ENCODE measurements at regions not wholly inside any gene's neighbourhood (a gene's known extent, or its start where the extent isn't known, plus 50 kb on each side); places are given as distances from the start of the nearest gene placed in this dataset.

GRCh38 chr6:56407883-56408410, 160.6 kb upstream of the COL21A1 start:
- TF ChIP-seq, protein P1, sequence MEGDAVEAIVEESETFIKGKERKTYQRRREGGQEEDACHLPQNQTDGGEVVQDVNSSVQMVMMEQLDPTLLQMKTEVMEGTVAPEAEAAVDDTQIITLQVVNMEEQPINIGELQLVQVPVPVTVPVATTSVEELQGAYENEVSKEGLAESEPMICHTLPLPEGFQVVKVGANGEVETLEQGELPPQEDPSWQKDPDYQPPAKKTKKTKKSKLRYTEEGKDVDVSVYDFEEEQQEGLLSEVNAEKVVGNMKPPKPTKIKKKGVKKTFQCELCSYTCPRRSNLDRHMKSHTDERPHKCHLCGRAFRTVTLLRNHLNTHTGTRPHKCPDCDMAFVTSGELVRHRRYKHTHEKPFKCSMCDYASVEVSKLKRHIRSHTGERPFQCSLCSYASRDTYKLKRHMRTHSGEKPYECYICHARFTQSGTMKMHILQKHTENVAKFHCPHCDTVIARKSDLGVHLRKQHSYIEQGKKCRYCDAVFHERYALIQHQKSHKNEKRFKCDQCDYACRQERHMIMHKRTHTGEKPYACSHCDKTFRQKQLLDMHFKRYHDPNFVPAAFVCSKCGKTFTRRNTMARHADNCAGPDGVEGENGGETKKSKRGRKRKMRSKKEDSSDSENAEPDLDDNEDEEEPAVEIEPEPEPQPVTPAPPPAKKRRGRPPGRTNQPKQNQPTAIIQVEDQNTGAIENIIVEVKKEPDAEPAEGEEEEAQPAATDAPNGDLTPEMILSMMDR (conservative IDR thresholded peaks at IDR 0.05) = no peak

DNA sequence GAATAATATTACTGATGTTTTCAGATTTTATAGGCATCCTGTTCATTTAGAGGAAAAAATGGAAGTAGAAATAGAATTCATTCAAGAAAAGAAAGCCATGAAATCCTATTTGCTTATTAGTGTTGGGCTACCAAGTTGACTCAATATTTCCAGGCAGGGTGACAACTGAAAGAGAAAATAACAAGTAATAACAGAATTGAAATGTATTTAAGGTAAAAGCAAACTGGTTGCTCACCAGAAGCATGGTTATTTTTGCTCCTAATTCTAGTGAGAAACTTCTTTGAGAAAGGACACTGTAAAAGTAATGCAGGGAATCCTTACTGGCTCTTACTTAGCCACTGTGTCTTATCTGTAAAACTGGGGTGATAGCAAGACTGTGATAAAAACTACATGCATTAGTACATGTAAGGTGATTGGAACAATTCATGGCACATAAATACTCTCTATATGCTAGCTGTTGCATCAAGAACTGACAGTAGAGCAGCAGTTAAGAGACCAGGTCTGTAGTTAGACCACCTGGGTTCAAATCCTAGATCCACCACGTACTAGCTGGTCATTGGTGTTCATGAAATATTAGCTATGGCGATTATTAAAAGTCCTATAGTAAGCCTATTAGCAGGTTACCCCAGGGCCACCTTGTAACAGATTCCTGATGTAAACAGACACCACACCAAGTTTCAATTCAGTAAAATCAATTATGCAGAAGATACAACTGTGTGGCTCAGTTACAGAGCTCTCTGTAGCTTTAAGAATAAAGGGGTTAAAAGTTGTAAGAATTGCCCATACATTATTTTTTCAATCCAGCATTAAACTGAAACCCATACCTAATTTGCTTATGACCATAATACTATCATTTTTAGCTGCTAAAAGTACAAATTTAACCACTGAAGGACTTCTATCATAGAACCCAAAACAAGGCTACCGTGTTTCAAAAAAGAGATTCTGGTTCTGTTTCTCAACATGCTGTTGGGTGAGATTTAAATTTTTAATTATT, 159.2 kb upstream of the COL21A1 start:
- TF ChIP-seq, protein P1 (conservative IDR thresholded peaks at IDR 0.05) = no peak
- H3K27ac ChIP-seq = no peak overlapping the region

More at GRCh38 chr6:56407883-56408410, 160.6 kb upstream of the COL21A1 start:
- H3K27ac ChIP-seq = no peak overlapping the region

DNA sequence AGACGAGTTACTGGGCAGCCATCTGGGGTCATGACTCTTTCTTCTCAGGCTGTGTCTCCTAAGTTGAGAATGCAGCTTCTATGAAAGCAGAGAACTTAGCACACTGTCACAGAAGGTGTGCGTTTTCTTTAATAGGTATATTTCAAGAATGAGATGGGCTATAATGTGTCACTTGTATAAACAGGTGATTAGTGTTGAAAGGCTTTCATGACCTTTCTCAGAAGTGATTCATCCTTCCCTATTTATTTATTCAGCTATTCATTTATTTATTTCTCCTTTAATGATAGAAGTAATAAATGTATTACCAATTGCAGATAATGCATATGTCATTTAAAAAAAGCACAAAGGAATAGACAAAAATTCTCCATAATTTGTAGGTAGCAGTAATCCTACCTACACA, 157.2 kb upstream of the COL21A1 start:
- H3K27ac ChIP-seq = no peak overlapping the region
- TF ChIP-seq, protein P1 (conservative IDR thresholded peaks at IDR 0.05) = no peak

DNA sequence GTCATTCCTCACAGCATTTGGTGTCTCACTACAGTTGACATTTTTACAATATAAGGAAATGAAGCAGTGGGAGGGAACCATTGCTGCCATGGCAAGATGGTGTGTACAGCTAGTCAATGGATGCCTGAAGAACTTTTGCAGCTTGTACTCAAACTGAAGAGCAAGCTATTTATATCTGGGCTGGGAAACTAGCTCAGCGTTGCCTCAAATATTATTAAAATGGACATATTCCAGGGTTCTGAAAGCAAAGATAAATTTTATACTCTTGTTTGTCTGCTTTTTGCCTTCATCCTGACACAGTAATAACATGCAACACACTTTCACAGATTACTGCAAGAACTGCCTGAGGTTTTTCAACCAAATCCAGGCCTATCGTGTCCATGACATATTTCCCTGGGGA, 156.4 kb upstream of the COL21A1 start:
- no peak overlapping the region for H3K27ac ChIP-seq
- TF ChIP-seq, protein P1 (conservative IDR thresholded peaks at IDR 0.05) = no peak

GRCh38 chr6:56401477-56402070, 154.2 kb upstream of the COL21A1 start:
- no peak overlapping the region for H3K27ac ChIP-seq
- TF ChIP-seq, protein P1 (conservative IDR thresholded peaks at IDR 0.05) = no peak

- TF ChIP-seq, protein P1 (conservative IDR thresholded peaks at IDR 0.05) = no peak
- H3K27ac ChIP-seq = peak overlapping the region; percentile 74
Observed at GRCh38 chr6:56400273-56400672, 152.9 kb upstream of the COL21A1 start.

- H3K27ac ChIP-seq = peak overlapping the region; percentile 74
- TF ChIP-seq, protein P1 (conservative IDR thresholded peaks at IDR 0.05) = no peak
Observed at GRCh38 chr6:56399672-56400263, 152.4 kb upstream of the COL21A1 start.
